ENCODE measurements at regions not wholly inside any gene's neighbourhood (a gene's known extent, or its start where the extent isn't known, plus 50 kb on each side); places are given as distances from the start of the nearest gene placed in this dataset.
"Not testable (repeated sequence)": the region's sequence is repeated elsewhere in the genome, so short reads cannot be mapped to it uniquely, and the experiment has no call there.

GRCh38 chr20:12564979-12565378 is 443.8 kb upstream of the SPTLC3 start:
- no peak for DNase-seq (ENCODE audit: extremely low read depth in 1 of 2, low read depth in 1 of 2)

- no peak for DNase-seq (ENCODE audit: extremely low read depth in 1 of 2, low read depth in 1 of 2)
Measured at GRCh38 chr20:12566596-12566995, 442.2 kb upstream of the SPTLC3 start.

- no peak for DNase-seq (ENCODE audit: extremely low read depth in 1 of 2, low read depth in 1 of 2)
Measured at GRCh38 chr20:12570371-12570770, 438.4 kb upstream of the SPTLC3 start.

GRCh38 chr20:12573442-12573841 is 435.3 kb upstream of the SPTLC3 start:
- no peak for DNase-seq (ENCODE audit: extremely low read depth in 1 of 2, low read depth in 1 of 2)

- DNase-seq (ENCODE audit: extremely low read depth in 1 of 2, low read depth in 1 of 2) = no peak
Measured at GRCh38 chr20:12575352-12576095, 433.2 kb upstream of the SPTLC3 start.

- no peak for DNase-seq (ENCODE audit: extremely low read depth in 1 of 2, low read depth in 1 of 2)
Measured at GRCh38 chr20:12577213-12577612, 431.6 kb upstream of the SPTLC3 start.

GRCh38 chr20:12581644-12582289 is 427.0 kb upstream of the SPTLC3 start:
- DNase-seq (ENCODE audit: extremely low read depth in 1 of 2, low read depth in 1 of 2) = no peak

GRCh38 chr20:12582710-12583109 is 426.1 kb upstream of the SPTLC3 start:
- not testable (repeated sequence) for DNase-seq (ENCODE audit: extremely low read depth in 1 of 2, low read depth in 1 of 2)

GRCh38 chr20:12591949-12592470 is 416.8 kb upstream of the SPTLC3 start:
- no peak for DNase-seq (ENCODE audit: extremely low read depth in 1 of 2, low read depth in 1 of 2)

GRCh38 chr20:12592756-12593155 is 416.0 kb upstream of the SPTLC3 start:
- no peak for DNase-seq (ENCODE audit: extremely low read depth in 1 of 2, low read depth in 1 of 2)

GRCh38 chr20:12593342-12593873 is 415.4 kb upstream of the SPTLC3 start:
- no peak for DNase-seq (ENCODE audit: extremely low read depth in 1 of 2, low read depth in 1 of 2)

GRCh38 chr20:12594410-12595088 is 414.2 kb upstream of the SPTLC3 start:
- no peak for DNase-seq (ENCODE audit: extremely low read depth in 1 of 2, low read depth in 1 of 2)

- DNase-seq (ENCODE audit: extremely low read depth in 1 of 2, low read depth in 1 of 2) = no peak
Measured at GRCh38 chr20:12595841-12596240, 412.9 kb upstream of the SPTLC3 start.

GRCh38 chr20:12596863-12597262 is 411.9 kb upstream of the SPTLC3 start:
- no peak for DNase-seq (ENCODE audit: extremely low read depth in 1 of 2, low read depth in 1 of 2)

GRCh38 chr20:12597551-12597950 is 411.2 kb upstream of the SPTLC3 start:
- no peak for DNase-seq (ENCODE audit: extremely low read depth in 1 of 2, low read depth in 1 of 2)

- no peak for DNase-seq (ENCODE audit: extremely low read depth in 1 of 2, low read depth in 1 of 2)
Measured at GRCh38 chr20:12598894-12599293, 409.9 kb upstream of the SPTLC3 start.

- DNase-seq (ENCODE audit: extremely low read depth in 1 of 2, low read depth in 1 of 2) = no peak
Measured at GRCh38 chr20:12599494-12599893, 409.3 kb upstream of the SPTLC3 start.

GRCh38 chr20:12605751-12606150 is 403.0 kb upstream of the SPTLC3 start:
- no peak for DNase-seq (ENCODE audit: extremely low read depth in 1 of 2, low read depth in 1 of 2)

- no peak for DNase-seq (ENCODE audit: extremely low read depth in 1 of 2, low read depth in 1 of 2)
Measured at GRCh38 chr20:12610871-12611270, 397.9 kb upstream of the SPTLC3 start.

GRCh38 chr20:12614764-12615163 is 394.0 kb upstream of the SPTLC3 start:
- no peak for DNase-seq (ENCODE audit: extremely low read depth in 1 of 2, low read depth in 1 of 2)

GRCh38 chr20:12617076-12617475 is 391.7 kb upstream of the SPTLC3 start:
- no peak for DNase-seq (ENCODE audit: extremely low read depth in 1 of 2, low read depth in 1 of 2)
